ENCODE measurements at regions not wholly inside any gene's neighbourhood (a gene's known extent, or its start where the extent isn't known, plus 50 kb on each side); places are given as distances from the start of the nearest gene placed in this dataset.

DNA sequence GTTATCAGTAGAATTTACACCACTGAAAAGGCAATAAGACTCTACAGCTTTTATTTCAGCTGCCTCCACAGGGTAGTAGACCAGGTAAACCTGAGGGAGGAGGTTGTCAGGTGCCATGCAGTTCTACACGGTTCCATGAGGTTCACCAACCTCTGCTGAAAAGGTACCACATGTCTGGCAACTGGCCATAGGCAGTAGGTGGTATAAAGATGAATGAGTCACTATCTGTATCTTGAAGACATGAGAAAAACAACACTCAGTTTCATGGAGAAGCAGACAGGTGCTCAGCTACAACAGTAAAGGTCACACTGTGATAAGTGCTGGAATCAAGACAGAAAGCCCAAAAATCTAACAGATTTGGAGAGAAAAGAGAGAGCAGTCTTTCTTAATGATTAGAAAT, 145.4 kb downstream of the PTGER3 start:
- TF ChIP-seq EP300 (IDR thresholded peaks at IDR 0.05) (no peak), POLR2A (IDR thresholded peaks at IDR 0.05) (no peak)
- TF ChIP-seq, protein P1, sequence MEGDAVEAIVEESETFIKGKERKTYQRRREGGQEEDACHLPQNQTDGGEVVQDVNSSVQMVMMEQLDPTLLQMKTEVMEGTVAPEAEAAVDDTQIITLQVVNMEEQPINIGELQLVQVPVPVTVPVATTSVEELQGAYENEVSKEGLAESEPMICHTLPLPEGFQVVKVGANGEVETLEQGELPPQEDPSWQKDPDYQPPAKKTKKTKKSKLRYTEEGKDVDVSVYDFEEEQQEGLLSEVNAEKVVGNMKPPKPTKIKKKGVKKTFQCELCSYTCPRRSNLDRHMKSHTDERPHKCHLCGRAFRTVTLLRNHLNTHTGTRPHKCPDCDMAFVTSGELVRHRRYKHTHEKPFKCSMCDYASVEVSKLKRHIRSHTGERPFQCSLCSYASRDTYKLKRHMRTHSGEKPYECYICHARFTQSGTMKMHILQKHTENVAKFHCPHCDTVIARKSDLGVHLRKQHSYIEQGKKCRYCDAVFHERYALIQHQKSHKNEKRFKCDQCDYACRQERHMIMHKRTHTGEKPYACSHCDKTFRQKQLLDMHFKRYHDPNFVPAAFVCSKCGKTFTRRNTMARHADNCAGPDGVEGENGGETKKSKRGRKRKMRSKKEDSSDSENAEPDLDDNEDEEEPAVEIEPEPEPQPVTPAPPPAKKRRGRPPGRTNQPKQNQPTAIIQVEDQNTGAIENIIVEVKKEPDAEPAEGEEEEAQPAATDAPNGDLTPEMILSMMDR (IDR thresholded peaks at IDR 0.05) = no peak
